Sigmoid colon (tissue), 6 donors: ENCODE measurements at regions not wholly inside any gene's neighbourhood (a gene's known extent, or its start where the extent isn't known, plus 50 kb on each side); places are given as distances from the start of the nearest gene placed in this dataset.

Experiments
- DNase-seq: peaks from one replicate; pipeline ENCODE4 v3.0.0-alpha.2; 2019
- H3K27ac ChIP-seq, 4 donors: fragments of 200-600 bp; sonication (generic); one replicate each; pipeline ENCODE4 v1.5.1; 2016 to 2019; ENCODE audit warnings: mild to moderate bottlenecking in 1 of 4
- H3K27me3 ChIP-seq, 3 donors: fragments of 200-600 bp; sonication (generic); one replicate each; pipeline ENCODE4 v1.5.1; 2019; ENCODE audit warnings: mild to moderate bottlenecking in 1 of 3
- H3K36me3 ChIP-seq, 4 donors: fragments of 200-600 bp; sonication (generic); one replicate each; pipeline ENCODE4 v1.5.1; 2016 to 2019
- H3K4me1 ChIP-seq, 4 donors: fragments of 200-600 bp; sonication (generic); one replicate each; pipeline ENCODE4 v1.5.1; 2017 to 2019
- H3K4me3 ChIP-seq, 4 donors: fragments of 200-600 bp; sonication (generic); one replicate each; pipeline ENCODE4 v1.5.1; 2017 to 2019; ENCODE audit warnings: mild to moderate bottlenecking in 2 of 4, moderate library complexity in 1 of 4
- H3K9me3 ChIP-seq, 4 donors: fragments of 200-600 bp in 3 of 4; sonication (generic) in 3 of 4; one replicate each; pipeline versions ENCODE4 v1.5.1 to v1.6.1; 2013 to 2019
- CTCF ChIP-seq, 4 experiments: fragments of 450-650 bp in 3 of 4; fragments of 200-600 bp in 1 of 4; IDR thresholded peaks; one replicate each; pipeline ENCODE4 v1.5.1; 2016 to 2019; ENCODE audit warnings: antibody characterized with exemption in 4 of 4, mild to moderate bottlenecking in 3 of 4, moderate library complexity in 2 of 4
- EP300 ChIP-seq, 4 donors: sonication (generic); formaldehyde crosslinking; IDR thresholded peaks; one replicate each; pipeline ENCODE4 v1.6.1; 2017; ENCODE audit warnings: antibody characterized with exemption in 4 of 4
- POLR2A ChIP-seq, 2 donors: fragments of 450-650 bp; IDR thresholded peaks; one replicate each; pipeline ENCODE4 v1.6.1; 2016; ENCODE audit warnings: antibody characterized with exemption in 2 of 2, mild to moderate bottlenecking in 2 of 2, moderate library complexity in 2 of 2
- POLR2AphosphoS5 ChIP-seq, 4 donors: sonication (generic); formaldehyde crosslinking; IDR thresholded peaks; one replicate each; pipeline ENCODE4 v1.6.1; 2017; ENCODE audit warnings: antibody characterized with exemption in 4 of 4
- WGBS, 2 donors: extraction: QIAGEN DNeasy Blood & Tissue Kit; methylation state at CpG; one replicate each; pipeline ENCODE4 v1.1.7; 2013; 5-methylcytosine and 5-hydroxymethylcytosine counted together
- intact Hi-C: fragments of 100-400 bp; cut with DNase I; formaldehyde crosslinking; loops from one replicate; pipeline ENCODE4 v1.15.1; 2023
- donor health status: healthy with polysubstance abuse.
- donor health status: healthy.

- Histone ChIP-seq H3K27me3 (no peaks in the 10 kb centered on the region), H3K9me3 (peaks cover 0 to 4% (median 3%) of the 10 kb centered on the region in 4 donors), H3K27ac (no peak overlapping the region), H3K4me3 (no peak overlapping the region), H3K36me3 (no peaks in the 10 kb centered on the region), H3K4me1 (no peaks in the 10 kb centered on the region)
- DNase-seq = no peak
- WGBS, 2 donors = 52 to 59% methylated on average over 3 of the region's 3 CpGs
- no peak for TF ChIP-seq POLR2A (IDR thresholded peaks at IDR 0.05)
- TF ChIP-seq CTCF (IDR thresholded peaks at IDR 0.05) = no peak
- TF ChIP-seq EP300 (IDR thresholded peaks at IDR 0.05) = no peak
- TF ChIP-seq POLR2AphosphoS5 (IDR thresholded peaks at IDR 0.05) = no peak
- intact Hi-C loops = no loop called here
Observed at GRCh38 chr16:74186561-74186971, 110.0 kb upstream of the PSMD7 start.

GRCh38 chr16:74184839-74185238, 111.8 kb upstream of the PSMD7 start:
- H3K9me3 ChIP-seq = peaks cover 0 to 5% (median 3%) of the 10 kb centered on the region in 4 donors
- TF ChIP-seq POLR2A (IDR thresholded peaks at IDR 0.05) (no peak), CTCF (IDR thresholded peaks at IDR 0.05) (no peak), EP300 (IDR thresholded peaks at IDR 0.05) (no peak), POLR2AphosphoS5 (IDR thresholded peaks at IDR 0.05) (no peak)
- H3K4me1 ChIP-seq = no peaks in the 10 kb centered on the region
- H3K36me3 ChIP-seq = no peaks in the 10 kb centered on the region
- intact Hi-C loops = no loop called here
- no peak for DNase-seq
- no peak overlapping the region for H3K27ac ChIP-seq
- WGBS, 2 donors = 87 to 89% methylated on average over 5 of the region's 5 CpGs
- H3K27me3 ChIP-seq = no peaks in the 10 kb centered on the region
- no peak overlapping the region for H3K4me3 ChIP-seq

- Histone ChIP-seq H3K36me3 (no peaks in the 10 kb centered on the region), H3K4me3 (no peak overlapping the region), H3K27me3 (no peaks in the 10 kb centered on the region), H3K4me1 (no peaks in the 10 kb centered on the region), H3K9me3 (peaks cover 0 to 5% (median 3%) of the 10 kb centered on the region in 4 donors), H3K27ac (no peak overlapping the region)
- no peak for DNase-seq
- 76 to 86% methylated on average over 4 of the region's 4 CpGs for WGBS, 2 donors
- TF ChIP-seq POLR2A (IDR thresholded peaks at IDR 0.05) (no peak), POLR2AphosphoS5 (IDR thresholded peaks at IDR 0.05) (no peak), EP300 (IDR thresholded peaks at IDR 0.05) (no peak), CTCF (IDR thresholded peaks at IDR 0.05) (no peak)
- intact Hi-C loops = no loop called here
Observed at GRCh38 chr16:74183601-74184360, 112.8 kb upstream of the PSMD7 start.

DNA sequence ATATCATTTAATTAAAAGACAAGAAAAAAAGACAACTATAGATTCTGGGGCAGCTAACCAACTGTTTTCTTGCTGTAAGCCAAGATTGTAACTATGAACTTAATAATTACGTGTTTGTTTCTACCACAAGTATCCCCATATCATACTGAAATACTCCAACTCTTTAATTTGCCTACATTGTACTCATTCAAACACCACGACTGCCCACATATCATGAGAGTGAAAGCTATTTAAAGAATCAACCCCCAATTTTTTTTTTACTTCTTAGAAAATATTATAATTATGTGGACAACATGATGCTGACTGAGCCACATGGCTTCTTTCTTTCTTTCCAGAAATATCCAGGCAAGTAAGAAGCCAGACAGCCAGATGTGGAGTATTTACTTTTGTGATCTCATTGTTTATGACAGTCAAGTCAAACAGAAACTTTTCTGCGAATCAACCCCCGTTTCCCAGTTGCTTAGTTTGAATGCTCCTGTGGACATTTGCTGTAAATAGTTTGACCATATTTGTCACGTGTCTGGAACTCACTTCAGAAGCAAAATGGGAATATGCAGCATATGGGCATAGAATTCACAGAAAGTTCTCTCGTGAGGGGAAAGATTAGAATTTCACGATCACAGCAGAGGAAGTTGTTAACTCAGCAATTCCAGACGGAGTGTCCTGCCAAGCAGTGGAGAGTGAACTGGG, 126.8 kb upstream of the PSMD7 start:
- no peaks in the 10 kb centered on the region for H3K36me3 ChIP-seq
- no peaks in the 10 kb centered on the region for H3K27me3 ChIP-seq
- H3K4me3 ChIP-seq = peak overlapping the region in 3 of 4 donors; percentile 20 to 31 (median 24)
- no peaks in the 10 kb centered on the region for H3K9me3 ChIP-seq
- intact Hi-C loops = no loop called here
- TF ChIP-seq POLR2AphosphoS5 (IDR thresholded peaks at IDR 0.05) = peak in 2 of 4 donors; percentile 17 to 62
- TF ChIP-seq EP300 (IDR thresholded peaks at IDR 0.05) = peak in 1 of 4 donors; percentile 20
- TF ChIP-seq CTCF (IDR thresholded peaks at IDR 0.05) = no peak
- no peak for TF ChIP-seq POLR2A (IDR thresholded peaks at IDR 0.05)
- peak overlapping the region; percentile 6 to 75 (median 53) for H3K27ac ChIP-seq
- peaks cover 0 to 15% (median 9%) of the 10 kb centered on the region in 4 donors for H3K4me1 ChIP-seq
- WGBS, 2 donors = 13 to 33% methylated on average over 8 of the region's 8 CpGs
- no peak for DNase-seq
